Activated CD4-positive, alpha-beta T cell treated with anti-CD3 and anti-CD28 coated beads for 48 hours (primary cell): ENCODE measurements at regions not wholly inside any gene's neighbourhood (a gene's known extent, or its start where the extent isn't known, plus 50 kb on each side); places are given as distances from the start of the nearest gene placed in this dataset.
"Not testable (repeated sequence)": the region's sequence is repeated elsewhere in the genome, so short reads cannot be mapped to it uniquely, and the experiment has no call there.

ENCODE experiments used
- DNase-seq: peaks from one replicate; pipeline ENCODE4 v3.0.0-alpha.2; 2020

DNA sequence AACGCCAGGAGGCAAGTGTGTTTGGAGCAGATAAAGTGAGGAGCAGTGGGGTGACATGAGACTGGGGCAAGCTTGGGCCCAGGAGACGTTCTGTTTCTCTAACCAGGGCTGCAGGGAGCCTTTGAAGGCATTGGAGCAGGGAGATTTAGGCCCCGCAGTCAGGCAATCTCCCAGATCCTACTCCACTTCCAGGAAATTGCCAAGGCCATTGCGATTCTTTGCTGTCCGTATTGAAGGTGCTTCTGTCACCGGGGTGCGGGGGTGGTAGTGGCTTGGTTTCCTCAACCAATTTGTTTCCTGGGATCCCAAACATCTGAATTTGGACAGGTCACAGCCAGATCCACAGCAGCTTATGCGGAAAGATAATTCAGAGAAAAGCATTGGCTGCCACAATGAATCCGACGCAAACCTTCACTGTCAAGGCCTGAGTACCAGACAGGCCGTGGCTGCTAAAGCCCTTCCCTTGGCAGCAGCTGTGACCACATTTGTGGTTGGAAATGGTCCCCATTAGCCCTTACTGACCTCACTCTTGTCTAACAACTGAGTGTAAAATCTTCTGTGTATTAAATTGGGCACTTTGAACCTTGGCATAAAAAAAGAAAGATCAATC is 385.6 kb downstream of the PTPRU start:
- DNase-seq, result no peak

DNA sequence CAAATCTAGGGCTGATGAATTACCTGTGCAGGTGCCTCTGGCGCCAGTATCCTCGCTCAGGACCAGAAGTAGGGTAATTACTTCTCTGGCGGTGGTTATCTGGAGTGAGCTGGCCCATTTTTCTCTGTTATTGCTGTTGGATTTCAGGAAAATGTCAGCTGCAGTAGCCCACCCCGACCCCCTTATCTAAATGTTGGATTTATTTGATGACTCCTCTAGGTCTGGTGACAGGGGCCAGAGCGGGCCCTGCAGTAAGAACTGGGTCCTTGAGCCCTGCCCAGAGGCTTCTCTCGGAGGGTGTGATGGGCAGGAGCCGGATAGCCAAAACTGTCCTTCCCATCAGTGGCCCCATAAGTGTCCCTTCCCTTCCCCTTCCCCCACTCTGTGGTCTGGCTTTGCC is 384.3 kb downstream of the PTPRU start:
- no peak for DNase-seq

DNA sequence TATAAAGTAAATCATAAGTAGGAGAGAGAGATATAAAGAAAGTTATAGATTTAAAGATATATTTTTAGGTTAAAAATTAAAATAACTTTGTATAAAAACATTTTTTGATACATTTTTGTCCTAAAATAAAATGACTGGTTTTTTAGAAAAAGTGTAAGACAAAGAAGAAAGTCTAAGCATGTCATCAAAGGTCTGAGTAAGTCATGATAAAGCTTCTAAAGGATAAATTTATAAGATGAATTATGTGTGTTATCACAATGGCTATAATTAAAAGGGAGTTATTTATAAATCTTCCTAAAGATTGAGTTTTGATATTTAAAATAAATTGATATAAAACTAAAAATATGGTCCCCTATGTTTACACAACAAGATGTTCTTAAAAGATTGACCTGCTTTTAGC is 370.9 kb downstream of the PTPRU start:
- no peak for DNase-seq

DNA sequence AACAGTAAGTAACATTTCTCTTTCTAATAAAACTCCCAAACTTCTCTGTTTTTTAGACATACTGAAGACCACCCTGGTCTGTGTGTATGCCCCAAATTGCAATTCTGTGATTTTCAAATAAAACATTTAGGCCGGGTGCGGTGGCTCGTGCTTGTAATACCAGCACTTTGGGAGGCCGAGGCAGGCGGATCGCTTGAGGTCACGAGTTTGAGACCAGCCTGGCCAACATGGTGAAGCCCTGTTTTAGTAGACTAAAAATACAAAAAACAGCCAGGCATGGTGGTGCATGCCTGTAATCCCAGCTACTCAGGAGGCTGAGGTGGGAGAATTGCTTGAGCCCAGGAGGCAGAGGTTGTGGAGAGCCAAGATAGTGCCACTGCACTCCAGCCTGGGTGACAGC is 368.5 kb downstream of the PTPRU start:
- not testable (repeated sequence) for DNase-seq

DNA sequence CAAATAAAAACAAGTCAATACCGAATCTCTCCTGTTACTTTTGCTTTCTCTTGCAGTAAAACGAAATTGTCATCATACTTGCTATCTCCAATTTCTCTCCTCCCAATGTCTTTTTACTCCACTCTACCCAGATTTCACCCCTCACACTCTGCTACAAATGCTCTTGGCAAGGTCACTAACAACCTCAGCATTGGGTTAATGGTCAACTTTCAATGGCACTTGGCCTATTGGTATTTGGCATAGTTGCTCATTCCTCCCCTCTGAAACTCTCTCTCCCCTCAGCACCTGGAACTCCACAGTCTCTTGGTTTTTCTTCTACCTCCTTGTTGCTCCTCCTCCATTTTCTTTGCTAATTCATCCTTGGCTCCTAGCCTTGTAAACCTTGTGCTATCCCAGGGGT is 367.3 kb downstream of the PTPRU start:
- DNase-seq, result no peak

DNA sequence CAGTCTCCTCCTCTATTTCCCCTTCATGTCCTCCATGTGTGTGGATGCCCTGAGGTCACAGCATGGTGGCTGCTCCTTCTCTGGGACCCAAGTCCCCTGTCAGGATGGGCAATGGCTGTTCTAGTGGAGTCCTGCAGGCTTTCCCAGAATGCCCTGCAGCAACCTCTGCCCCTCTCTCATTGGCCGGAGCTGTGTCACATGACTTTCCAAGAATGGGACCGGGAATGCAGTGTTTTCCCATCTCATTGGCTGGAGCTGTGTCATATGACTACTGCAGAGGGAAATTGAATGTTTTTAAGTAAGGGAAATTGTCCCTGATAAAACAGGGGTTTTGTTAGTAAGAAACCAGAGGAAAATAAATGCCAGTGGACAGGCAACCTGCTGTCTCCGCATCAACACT is 365.9 kb downstream of the PTPRU start:
- DNase-seq, result no peak

DNA sequence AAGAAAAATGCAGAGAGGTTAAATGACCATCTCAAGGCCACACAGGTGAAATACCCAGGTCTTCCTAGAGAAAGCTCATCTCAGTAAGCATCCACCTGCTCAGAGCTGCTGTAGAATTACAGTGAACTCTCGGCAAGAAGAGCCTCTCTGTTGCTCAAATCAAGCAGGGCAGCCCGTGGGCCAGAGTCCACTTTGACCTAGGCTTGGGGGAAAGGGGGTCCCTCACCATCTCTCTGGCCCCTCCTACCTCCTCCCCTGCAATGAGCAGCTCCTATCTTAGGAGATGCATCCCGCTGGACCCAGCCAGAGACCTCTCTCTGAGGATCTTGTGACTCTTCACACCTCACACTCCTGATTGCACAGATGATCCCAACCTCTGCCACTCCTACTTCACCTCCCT is 364.7 kb downstream of the PTPRU start:
- DNase-seq, result no peak

DNA sequence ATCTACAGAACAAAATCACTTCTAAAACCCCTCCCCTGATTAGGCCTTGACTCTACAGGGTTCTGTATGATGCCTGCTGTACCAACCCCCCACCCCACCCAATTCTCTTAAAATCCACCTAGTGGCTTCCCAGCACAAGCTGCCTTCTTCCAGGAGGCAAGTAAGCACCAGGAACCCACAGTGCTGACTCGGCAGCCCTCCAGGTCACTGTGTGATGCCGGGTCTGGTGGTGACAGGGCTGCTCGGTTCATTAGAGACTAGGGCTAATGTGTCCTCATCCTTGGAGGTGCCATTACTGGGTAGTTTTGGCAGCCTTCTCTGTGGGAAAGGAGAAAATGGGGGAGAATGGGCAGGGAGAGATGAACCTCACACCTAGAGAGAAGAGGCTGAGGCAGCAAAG is 363.5 kb downstream of the PTPRU start:
- DNase-seq, result no peak

DNA sequence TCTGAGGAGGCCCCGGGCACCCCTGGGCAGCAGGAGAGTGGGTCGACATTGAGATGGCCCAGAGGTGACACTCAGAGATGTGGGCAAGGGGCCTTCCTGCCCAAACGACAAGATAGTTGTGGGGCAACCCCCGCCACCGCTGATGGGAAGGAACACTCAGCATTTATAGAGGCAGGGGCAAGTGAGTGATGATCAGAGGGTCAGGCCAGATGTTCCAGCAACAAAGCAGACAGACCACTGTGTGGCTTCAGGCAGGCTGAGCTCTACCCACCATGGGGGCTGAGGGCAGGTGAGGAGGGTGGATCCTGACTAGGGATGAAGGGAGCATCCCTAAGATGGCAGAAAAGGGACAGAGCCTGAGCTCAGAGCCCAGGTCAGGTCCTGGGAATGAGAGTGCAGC is 362.7 kb downstream of the PTPRU start:
- no peak for DNase-seq

DNA sequence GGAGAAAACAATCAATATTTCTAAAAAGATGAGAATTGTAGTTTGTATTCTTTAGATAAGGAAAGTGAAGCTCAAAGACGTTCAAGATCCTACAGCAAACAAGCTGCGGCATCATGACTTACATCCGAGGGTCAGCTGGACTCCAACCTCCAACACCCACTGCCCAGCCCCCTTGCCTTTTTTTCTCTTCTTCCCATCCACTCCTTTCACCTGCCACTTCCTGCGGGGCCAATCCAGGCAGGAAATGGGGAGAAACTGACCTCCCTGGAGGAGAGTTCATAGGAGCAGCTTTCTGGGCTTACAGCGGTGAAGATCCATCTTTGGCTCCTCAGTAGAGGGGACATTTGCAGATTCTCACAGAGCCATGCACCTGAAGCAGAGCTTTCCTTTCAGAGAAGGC is 361.5 kb downstream of the PTPRU start:
- DNase-seq, result no peak

DNA sequence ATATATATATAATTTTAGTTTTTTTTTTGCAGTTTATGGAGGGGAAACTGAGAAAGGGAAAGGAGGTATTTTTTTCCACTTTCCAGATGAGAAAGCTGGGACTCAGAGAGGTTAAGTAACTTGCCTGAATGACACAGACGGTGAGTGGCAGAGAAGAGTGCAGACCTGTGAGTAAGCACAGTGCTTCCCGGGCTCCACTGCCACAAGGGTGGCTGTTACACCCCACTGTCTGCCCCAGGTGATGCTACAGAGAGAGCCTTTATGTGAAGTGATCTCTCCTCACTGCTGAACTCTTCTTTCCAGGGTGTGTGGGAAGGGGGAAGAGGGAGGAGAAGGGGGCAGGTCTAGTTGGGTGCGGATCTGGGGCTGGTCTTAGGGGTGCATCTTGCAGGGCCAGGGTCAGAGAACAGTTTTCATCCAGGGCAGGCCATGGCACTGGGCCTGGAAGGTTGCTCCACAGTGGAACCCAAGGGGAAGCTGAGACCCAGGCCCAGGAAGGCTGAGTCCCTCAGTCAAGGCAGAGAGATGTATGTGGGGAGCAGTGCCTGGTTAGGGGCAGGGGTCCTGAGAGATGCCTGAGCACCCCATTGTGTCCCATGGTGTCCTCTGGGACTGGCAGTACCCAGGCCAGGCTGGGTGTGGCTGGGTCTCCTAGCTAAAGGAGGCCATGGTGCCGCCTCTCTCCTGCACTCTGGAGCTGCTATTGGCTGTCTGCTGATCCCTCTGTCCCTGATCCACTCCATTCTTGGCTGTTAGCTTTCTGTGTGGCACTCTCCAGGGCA is 357.5 kb downstream of the PTPRU start:
- no peak for DNase-seq

DNA sequence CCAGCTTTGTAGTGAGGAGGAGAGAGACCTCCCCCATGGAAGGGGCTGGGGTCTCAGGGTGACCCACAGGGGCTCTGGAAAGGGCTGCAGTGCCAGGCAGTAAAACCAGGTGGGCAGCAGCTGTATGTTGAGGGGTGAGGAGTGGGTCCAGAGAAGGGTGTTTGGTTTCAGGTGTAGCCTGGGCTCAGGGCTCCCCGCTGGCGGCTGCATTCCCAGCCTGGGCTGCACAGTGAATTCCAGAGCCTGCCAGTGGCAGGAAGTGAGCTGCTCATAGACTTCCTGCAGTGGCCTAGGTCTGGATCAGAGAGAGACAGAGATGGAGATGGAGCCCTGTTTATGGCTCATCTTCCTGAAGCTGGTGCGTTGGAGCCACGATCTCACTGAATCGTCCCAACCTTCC is 356.4 kb downstream of the PTPRU start:
- DNase-seq, result no peak

DNA sequence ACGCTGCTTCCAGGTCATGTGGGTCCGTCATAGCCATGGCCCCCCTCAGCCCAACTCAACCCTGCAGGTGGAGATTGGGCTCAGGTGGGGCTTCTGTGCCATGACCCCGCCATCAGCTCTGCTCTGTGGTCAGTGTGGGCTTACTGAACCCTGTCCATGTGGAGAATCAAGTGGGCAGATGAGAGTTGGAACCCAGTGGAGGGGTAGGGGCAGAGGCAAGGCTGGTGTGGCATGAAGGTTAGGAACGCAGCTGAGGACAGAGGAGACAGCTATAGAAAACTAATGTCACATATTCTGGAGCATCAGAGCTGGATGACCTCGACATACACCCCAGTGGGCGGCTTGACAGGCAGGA is 355.9 kb downstream of the PTPRU start:
- no peak for DNase-seq

DNA sequence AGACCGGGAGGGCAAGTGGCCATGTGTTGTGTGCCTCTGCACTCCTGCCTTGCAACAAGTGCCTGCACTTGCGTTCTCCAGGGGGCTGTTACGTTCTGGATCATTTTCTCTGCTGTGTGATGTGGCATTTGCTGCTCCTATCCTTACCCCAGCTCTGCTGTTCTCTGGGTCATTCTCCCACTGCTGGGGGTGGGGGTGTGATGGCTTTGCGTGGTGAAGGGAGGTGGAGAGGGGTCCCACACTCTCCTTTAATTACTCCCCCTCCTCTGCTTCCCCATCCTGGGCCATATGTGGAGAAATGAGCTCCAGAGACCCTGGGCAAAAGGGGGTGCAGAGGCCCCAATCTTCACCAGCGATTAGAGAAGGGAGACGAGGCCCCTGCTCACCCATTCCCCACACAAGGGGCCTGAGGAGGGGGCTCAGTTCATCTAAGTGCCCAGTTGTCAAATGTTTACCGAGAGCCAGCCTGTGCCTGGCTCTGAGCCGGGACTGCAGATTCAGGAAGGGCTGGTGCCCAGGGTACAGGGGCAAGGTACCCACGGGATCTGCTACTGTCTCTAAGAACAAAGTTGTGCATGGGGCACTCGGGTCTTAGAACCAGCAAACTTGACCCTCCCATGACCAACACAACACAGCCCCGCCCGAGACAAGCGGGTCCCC is 355.4 kb downstream of the PTPRU start:
- DNase-seq, result no peak

DNA sequence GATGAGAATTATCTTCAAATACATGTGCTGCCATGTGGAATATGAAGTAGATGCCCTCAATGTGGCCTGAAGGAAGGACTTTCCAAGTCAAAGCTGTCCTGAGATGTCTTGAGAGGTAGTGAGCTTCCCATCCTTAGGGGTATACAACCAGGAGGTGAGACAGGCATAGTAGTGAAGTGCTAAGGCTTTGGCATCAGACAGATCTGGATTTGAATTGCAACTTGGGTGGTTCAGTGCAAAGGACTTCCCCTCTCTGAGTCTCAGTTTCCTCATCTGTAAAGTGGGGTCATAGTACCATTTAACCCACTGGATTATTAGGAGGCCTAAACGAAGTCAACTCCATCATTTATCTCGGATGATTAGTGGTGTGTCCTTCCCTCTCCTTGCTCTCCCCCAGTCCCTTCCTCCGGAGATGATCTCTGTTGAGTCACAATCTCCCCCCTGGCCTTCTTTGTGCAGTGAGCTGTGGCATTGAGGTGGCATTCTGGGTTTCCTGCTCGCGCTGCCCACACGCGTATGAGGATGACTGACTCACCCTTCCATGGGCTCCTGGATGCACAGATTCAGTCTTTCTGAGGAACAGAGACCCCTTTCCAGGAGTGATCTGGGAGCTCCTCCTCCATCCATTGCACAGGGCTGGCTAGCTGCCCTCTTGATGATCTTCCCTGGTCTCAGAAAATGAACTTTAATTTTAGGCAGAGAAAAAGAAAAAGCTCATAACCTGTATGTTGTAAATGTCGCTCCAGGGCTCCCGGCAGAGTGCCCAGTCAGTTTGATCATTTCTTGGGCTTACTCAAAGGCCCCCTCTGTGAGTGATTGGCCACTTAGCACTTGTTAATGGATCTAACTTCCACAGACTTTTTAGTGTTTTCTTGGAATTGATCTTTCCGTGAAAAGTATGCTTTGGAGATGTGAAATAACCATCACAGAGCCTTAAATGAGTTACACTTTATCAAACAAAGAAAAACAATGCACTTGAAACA is 354.6 kb downstream of the PTPRU start:
- DNase-seq, result no peak

DNA sequence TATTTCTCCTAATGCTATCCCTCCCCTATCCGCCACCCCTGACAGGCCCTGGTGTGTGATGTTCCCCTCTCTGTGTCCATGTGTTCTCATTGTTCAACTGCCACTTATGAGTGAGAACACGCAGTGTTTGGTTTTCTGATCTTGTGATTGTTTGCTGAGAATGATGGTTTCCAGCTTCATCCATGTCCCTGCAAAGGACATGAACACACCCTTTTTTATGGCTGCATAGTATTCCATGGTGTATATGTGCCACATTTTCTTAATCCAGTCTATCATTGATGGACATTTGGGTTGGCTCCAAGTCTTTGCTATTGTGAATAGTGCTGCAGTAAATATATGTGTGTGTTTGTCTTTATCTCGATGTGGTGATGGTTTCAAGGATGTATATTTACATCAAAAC is 353.4 kb downstream of the PTPRU start:
- DNase-seq, result not testable (repeated sequence)

DNA sequence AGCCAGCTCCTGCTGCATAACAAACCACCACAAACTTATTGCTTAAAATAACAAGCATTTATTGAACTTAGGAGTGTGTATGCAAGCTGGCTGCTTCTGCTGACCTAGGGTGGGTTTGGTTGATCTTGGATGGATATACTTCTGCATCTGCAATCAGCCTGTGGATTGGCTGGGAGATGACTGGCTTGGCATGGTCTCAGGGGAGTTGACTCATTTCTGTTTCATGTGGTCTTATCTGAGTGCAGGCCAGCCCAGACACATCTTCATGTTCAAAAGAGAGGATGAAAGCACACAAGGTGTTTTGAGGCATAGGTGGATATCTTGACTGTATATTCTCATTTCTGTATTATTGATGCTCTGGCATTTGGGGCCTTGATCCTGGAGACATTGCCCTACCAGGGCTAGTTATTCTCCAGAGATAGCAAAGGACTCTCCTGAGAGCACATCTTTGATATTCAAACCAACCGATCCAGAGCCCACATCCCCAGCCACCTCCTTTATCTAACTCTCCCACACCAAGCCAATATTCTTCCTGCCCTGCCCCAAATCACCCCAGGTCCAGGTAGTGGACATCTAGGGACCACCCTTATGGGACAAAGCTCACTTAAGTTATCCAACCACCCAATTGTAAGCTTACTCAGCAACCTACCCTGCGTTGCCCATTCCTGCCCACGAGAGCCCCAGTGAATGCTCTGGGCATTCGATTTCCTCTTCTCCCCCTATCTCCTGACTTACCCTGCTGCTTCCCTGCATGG is 350.8 kb downstream of the PTPRU start:
- no peak for DNase-seq

DNA sequence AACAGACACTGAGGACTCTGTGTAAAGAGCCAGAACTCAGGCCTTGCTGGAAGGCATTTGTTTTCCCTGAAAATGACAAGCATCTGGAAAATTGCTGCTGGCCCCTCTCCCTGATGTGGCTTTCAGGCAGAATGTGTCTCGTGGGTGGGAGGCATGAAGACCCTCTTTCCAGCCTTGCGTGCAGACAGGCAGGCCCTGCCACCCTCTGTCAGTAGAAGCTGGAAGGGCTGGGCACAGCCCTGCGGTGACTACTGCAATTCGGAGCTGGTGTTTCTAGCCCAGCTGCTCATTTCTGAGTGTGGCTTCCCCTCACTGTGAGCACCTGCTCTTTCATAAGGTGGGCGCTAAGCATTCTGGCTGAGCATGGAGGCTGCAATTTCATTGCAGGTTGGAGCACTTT is 349.9 kb downstream of the PTPRU start:
- DNase-seq, result no peak

DNA sequence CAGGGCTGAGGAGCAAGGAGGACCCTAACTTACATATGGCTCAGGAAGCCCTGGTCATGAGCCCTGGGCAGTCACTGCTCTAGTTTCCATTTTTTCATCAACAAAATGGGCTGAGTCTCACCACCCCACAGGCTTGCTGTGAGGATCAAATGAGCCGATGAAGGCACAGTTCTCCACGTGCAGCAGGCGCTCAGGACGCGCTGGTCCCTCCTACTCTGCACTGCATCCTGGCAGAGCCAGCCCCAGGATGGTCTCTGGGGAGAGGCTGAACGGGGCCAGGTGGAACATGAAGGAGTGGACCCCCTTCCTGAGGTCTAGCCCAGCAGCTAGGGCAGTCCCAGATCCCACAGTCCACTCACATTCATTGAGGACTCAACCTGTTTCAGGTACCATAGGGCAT is 349.3 kb downstream of the PTPRU start:
- DNase-seq, result no peak

DNA sequence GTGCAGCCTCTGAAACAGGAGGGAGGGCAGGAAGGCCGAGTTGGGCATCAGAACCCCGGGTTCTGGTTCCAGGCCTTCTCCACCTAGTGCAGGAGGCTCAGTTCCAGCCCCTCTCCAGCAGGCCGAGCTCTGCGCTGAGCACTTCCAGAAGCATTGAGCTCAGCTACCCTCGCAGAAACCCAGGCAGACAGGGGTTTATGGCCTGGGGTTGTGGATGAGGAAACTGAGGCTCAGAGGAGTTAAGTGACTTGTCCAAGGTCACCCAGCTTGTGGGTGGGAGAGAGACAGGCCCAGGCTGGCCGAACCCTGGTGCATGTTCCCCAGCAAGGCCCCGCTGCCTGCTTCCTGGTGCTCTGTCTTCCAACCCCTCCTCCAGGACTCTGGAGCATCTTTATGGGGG is 348.9 kb downstream of the PTPRU start:
- DNase-seq, result no peak

DNA sequence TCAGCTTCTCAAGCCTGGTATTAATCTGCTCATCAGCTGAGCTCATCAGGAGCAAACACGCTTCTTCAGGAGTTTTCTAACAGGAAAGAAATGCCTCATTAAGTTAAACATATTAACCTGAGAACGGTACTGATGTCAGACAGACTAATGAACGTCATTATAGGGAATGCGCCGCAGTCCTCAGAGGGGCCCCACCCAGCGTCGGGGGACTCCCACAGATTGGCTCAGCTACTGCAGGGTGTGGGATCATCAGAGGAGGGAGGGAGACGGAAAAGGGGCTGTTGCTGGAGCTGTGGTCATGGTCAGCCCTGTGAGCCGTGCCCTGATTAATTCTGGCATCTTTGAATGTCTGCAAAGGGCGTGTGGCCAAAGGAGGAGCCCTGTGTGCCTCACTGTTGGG is 348.5 kb downstream of the PTPRU start:
- no peak for DNase-seq

DNA sequence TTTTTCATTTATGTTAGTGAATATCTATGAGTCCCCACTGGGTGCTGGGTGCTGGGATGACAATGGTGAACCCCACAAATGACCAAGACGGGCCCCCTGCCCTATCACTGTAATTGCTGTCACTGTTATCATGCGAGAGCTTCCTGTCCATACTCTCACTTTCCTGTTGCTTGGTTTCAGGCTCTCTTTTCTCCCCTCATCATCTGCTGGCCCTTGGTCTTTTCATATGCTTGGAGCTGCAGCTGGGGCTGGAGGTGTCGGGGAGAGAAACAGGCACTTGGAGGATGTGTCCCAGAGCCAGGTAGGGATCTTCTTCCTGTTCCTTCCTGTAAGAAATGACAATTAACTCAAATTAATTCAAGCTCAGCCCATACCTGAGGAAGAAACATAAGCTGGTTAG is 348.0 kb downstream of the PTPRU start:
- no peak for DNase-seq

DNA sequence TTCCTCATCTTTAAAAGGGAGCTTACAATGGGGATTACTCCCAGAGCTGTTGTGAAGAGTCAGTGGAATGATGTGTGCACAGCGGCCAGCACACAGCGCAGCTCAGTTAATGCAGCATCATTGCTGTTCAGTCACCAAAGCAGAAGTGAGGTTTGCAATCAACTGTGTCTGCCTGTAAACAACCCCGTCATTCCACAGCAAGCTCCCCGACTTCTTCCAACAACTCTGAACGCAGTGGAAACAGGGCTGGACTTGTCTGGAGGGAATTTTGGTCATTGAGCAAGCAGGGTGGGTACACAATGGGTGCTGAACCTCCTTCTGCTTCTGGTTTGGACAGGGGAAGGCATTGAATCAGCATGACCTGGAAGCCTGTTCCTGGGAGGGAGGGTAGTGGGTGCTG is 347.4 kb downstream of the PTPRU start:
- DNase-seq, result no peak
